GM12874 (cell line): ENCODE measurements at regions not wholly inside any gene's neighbourhood (a gene's known extent, or its start where the extent isn't known, plus 50 kb on each side); places are given as distances from the start of the nearest gene placed in this dataset.

Experiments used
- CTCF ChIP-seq: IDR thresholded peaks from 2 replicates; pipeline ENCODE4 v1.5.1; 2011; ENCODE audit warnings: low read depth, mild to moderate bottlenecking, control low read depth, low read length, moderate library complexity; ENCODE audit not compliant: insufficient read depth

- TF ChIP-seq CTCF: no peak
Observed at GRCh38 chr3:6746443-6746842, 114.5 kb upstream of the GRM7 start.

GRCh38 chr3:6747017-6747416 lies 113.9 kb upstream of the GRM7 start:
- TF ChIP-seq CTCF: no peak

GRCh38 chr3:6750782-6751181 lies 110.1 kb upstream of the GRM7 start:
- no peak for TF ChIP-seq CTCF

GRCh38 chr3:6753536-6753935 lies 107.4 kb upstream of the GRM7 start:
- TF ChIP-seq CTCF: no peak

- no peak for TF ChIP-seq CTCF
Observed at GRCh38 chr3:6770397-6770690, 90.6 kb upstream of the GRM7 start.

- TF ChIP-seq CTCF: no peak
Observed at GRCh38 chr3:6771171-6771570, 89.7 kb upstream of the GRM7 start.

GRCh38 chr3:6779140-6779539 lies 81.8 kb upstream of the GRM7 start:
- no peak for TF ChIP-seq CTCF

- no peak for TF ChIP-seq CTCF
Observed at GRCh38 chr3:6781092-6781491, 79.8 kb upstream of the GRM7 start.
